Umbilical cord (tissue), 1 donor: ENCODE measurements at regions not wholly inside any gene's neighbourhood (a gene's known extent, or its start where the extent isn't known, plus 50 kb on each side); places are given as distances from the start of the nearest gene placed in this dataset.
"Not testable (repeated sequence)": the region's sequence is repeated elsewhere in the genome, so short reads cannot be mapped to it uniquely, and the experiment has no call there.

ENCODE experiments used
- DNase-seq: peaks from one replicate; pipeline ENCODE4 v3.0.0-alpha.2; 2015; ENCODE audit warnings: low spot score

DNA sequence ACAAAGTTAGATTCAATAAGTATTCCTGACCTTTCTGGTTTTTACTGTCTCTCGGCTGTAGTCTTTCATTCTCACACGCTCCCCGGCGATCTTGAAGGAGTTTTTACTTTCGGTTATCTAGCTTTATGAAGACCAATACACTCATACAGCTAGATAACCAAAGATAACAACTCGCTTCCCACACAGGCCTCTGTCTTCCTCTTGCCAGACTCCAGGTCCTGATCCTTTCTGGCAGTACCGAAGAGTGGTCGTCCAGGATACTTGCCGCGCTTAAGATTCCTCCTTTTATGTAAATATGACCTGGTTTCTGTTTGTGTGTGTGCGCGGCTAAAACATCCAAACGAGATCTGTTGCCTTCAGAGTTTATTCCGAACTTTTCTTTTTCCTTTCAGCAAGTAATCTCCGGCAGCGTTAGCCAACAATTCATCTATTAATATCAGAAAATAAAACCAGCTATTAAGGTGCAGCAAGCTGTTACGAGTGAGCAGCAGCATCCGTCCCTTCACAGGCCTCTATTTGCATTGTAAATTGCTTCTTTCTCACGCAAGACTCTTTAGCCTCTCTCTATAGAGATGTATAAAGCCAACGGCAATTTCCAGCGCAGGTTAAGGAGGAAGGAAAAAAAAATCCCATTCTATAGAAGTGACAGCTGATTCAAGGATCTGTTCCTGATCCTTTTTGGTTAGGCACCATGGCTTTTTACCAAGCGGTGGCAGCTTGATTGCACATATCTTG, 216.1 kb downstream of the MEF2C start:
- peak; percentile 33 for DNase-seq

DNA sequence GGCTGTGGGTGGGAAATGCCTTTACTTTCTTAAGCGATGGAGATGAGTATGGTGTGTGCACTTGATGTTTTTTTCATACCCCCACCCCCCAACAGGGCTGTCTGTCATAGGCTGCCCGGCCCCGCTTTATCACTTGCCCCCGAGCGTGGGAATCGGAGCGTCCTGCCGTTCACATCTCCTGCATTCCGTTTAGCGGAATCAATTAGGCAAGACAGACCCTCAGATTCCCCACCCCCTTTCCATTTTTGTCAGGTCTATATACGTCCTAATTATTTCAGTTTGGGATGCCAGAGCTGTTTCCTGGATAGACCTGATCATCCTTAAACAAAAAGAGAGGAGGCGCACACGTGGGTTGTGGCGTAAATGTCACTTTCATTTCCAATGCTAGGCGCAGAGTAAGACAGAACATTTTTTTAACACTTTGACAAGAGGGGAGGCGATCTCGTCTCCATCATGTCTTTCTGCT, 217.2 kb downstream of the MEF2C start:
- DNase-seq: no peak

DNA sequence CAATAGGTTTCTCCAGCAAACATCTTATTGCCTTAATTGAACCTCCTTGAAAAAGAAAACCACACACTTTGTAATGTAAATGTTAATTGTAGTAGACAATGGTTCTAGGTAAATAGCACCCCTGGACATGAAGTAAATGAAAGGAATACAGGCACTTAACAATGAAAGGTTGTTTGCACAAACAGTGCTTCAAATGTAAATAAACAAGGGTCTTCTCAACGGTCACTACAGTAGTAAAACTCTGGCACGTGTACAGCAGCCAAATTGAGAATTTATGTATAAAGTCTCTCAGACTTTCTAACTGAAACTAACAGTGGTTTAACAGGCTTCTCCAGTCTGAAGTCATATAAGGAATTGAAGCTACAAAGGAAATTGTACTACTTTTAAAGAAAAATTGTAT, 218.3 kb downstream of the MEF2C start:
- DNase-seq: no peak

DNA sequence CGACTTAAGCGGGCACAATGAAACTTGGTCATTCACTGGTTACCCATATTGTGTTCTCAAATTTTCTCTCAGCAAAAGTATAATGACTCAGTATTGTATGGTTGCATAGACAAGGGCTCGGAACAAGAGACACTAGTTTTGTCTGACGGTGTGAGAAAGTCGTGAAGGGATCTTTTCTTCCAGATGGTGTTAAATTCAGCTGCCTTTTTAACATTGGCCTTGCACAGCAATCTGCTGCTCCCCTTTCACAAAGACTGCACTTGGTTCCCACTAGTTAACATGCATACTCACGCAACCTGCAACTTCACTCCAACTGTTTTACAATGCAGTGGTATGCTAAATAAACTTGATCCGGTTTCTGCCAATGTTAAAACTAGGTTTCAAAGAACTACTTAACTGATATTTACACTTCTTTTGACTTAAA, 219.2 kb downstream of the MEF2C start:
- DNase-seq: no peak

DNA sequence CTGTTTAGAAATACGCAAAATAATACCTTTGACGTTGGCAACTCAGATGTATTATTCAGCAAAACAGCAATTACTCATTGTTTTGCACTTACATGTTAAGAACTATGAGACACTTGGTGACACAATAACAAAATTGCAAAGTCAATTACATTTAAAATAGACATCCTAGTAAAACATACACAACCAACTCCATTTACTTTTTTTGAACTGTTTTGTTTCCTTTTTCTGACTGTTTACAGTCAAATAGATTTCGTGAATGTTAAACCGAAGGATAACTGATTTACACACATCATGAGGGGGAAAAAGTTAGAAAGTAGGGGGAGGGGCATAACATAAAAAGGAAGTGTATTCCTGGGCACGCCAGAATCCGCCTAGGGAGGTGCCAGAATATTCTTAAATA, 220.1 kb downstream of the MEF2C start:
- DNase-seq: no peak

DNA sequence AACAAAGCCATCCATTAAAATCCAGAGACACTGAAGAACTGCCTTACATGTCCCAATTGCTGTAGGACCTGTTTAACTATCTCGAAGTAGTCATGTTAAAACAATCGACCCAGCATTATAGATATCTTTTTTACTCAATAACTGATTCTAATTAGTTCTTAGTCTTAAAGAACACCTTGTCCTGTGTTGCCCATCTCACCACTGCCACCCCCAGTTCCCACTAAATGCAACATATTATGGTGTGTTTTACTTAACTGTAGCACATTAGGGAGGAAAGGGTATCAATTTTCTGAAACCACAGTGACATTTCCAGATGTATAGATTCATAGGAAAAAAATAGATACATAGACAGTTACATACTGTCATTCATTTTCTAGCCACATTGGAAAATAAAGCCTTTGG, 221.2 kb downstream of the MEF2C start:
- DNase-seq: no peak

DNA sequence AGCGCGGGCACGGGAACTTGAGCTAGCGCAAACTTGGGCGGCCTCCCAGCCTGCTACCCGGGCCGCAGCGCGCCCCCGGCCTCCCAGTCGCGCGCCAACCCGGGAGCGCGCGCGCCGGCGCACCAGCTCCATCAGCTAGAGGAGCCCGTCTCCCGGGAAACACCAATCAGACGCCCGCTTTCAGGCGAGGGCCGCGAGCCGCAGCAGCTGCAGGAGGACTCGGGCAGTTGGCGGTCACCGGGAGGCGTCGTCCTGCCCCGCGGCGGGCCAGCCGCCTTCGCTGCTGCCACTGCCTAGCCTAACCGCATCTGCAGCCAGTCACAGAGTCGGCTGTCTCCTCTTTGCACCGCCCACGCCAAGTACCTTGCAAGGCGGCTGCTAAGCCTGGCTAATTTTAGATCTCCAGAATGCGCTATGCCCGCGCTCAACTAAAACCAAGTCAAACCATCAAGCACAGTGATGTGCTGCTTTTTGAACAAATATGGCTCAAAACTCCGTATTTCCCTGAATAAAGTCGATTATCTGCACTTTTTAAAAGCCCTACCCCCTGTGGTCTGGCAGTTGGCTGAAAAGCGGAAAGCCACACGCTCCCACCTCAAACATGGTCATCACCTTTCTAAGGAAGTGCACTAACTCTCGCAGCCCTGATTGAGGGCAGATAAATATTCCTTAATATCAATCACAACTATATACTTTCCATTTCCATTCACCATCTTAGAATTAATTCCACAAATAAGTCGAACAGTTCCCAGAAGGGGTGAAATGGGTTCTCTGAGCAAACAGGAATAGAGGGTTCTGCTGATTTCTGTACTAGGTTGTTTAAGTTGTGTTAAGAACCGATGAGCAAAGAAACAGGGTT, 221.8 kb downstream of the MEF2C start:
- peak; percentile 78 for DNase-seq

DNA sequence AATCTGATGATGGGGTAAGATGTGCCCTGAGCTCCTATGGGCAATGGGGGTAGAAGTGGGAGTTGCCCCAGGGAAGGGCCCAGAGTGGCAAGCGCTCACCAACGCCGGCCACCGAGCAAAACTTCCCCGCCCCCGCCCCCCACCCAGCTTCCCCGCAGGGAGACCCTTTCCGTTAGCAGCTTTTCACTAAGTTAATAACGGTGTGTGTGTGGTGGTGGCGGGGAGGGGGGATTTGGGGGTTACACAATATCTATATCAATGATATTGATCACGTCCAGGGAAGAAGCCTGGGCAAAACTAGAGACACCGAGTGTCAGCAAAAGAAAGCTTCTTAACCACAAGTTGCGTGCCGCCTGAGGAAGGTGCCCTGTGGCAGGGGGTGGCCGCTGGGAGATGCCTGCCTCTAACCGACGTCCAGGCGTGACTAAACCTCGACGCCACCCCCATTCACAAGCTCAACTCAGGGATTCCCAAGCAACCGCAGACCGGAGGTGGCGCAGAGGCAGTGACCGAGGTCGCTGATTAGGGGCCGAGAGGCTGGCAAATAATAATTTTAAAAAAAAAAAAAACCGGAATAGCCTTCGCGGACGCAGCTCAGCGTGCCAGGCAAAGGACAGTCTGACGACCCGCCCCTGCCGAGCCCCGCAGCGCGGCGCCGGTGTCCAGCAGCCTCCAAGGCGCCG, 222.6 kb downstream of the MEF2C start:
- no peak for DNase-seq

DNA sequence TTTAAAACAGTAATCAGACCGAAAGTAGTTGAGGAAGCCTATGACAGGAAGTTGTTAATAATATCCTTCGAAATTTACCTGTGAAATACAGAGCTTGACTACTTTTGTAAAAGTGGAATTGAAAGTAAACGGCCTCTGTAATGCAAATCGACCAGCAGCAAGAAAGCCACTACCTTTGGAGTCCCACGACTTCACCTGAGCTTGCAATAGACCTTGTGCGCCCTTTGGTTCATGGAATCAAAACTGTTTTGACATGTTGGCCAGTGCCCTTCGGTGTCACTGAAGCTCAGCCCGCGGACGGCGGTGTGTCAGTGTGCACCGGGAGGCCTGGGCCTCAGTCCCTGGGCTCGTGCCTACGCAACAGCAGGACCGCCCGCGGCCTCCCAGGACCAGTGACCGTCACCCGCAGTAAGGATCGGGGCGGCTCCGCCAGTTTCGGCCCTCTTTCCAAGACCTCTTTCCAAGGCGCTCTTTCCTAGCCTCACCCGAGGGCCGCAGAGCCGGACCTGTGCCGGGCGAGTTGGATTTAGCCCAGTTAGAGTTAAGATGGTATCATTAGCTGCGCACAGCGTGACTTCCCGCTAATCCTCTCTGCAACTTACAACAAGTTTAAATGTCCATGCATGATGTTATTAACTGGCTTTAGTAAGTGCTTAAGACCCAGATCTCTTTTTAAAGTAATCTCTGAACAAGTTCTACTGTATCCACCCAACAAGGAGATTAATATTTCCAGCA, 223.3 kb downstream of the MEF2C start:
- no peak for DNase-seq

DNA sequence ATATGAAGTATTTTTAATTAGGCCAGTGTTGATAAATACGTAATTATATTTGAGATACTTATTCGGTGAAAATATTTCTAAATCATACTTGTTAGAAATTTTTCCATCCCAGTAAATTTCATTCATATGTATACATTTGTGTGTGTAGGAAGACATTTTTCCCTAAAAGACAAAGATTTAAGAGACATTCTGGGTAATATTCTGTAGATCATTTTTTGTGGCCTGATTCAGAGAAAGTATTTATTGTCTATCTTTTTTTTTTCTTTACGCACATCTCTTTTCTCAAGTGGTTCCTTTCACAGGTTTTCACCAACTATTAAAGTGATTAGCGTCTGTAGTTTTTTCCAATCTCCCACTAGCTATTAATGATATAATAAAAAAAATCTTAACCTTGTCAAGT, 224.1 kb downstream of the MEF2C start:
- no peak for DNase-seq

DNA sequence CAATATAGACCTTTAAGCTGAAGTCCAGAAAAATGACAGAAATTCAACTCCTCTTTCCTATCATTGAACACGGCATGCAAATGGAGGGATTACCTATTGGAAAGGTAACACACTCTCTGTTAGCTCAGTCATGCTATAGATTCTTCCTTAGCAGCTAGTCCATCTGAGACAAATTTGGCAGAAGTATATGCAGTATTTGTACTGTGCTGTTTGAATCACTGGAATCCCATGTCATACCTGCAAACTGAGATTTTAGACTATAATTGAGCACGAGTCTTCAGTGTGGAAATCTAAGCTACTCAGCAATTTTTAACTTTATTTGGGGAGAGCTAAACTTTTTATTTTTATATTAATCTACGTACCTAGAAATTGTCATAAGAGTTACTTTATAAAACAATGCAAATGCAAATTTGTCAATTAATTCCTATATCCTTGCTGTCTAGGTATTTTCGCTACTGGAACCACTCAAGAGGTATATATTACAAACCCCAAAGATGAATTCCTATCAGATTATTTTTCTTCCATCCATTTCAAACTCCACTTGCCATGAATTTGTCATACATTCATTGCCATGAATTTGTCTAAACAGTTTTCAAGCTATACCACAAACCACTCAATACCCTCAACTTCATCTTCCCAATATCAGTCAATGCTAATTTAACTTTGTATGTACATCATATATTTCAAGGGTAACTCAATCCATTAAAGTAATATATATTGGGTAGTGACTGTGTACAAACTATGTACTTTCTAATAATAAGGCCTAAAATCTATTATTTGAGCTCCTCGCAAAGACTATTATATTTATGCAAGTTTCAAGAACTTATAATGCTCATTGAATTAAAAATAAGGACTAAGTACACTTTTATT, 224.8 kb downstream of the MEF2C start:
- DNase-seq: no peak

DNA sequence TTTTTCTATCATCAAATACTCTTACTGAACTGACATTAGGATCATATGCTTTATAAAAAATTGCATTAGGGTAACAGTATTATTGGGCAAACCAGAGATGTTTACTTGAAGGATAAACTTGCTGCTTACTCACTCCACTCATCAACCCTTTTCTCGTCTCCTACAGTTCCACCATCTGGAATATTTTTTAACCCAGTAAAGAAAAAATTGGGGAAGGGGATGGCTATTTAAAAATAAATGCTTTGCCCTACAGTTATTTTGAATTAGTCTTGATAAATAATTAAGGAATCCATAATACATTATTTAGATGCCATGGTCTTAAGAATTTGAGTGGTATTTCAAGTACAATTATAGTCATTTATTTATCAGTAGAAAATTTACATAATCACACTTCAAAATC, 225.8 kb downstream of the MEF2C start:
- no peak for DNase-seq

DNA sequence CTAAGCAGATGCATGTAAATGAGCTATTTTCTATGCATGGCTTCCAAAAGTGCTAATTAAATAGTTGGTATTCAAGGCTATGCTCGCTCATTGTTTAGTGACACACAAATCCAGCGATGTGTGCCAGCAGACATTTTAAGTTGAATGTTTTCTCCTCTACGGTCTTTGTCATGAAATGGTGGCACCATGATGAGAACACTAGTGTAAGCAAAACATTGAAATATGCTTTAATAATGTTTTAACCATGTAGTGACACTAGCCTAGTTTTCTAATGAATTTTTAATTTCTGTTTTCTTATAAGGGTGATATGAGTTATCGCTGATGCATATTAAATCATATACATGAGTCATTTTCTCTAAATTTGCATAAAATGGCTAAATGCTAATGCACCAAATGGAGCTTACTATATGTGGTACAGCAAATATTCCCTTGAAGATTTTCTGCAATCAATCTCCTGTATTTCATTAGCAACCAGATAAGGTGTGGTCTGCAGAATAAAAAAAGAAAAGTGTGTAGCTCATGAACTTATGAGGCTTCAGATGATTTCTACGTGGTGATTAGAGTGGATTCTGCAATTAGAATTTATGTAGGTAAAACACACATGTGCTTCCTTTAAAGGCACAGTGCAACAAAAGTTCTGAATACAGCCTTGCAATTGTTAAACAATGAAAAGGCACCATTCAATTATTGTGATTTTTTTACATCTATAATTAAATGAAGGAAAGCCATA, 226.6 kb downstream of the MEF2C start:
- no peak for DNase-seq

DNA sequence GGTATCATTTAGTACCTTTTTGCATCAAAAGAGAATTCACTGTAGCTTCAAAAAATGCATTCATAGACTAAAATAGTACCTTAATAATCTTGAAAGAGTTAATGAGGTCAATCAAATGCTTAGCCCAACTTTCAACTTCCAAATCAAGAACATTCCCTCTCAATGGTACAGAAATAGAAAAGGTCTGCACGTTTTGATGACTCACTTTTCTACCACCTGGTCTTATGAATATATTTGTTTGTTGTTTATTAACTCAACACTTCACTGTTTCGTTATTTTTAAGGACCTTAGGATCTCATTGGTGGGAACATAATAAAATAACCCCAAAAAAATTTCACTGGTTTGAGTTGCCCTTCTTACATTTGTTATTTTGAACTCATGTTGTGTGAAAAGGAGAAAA, 229.5 kb downstream of the MEF2C start:
- no peak for DNase-seq

DNA sequence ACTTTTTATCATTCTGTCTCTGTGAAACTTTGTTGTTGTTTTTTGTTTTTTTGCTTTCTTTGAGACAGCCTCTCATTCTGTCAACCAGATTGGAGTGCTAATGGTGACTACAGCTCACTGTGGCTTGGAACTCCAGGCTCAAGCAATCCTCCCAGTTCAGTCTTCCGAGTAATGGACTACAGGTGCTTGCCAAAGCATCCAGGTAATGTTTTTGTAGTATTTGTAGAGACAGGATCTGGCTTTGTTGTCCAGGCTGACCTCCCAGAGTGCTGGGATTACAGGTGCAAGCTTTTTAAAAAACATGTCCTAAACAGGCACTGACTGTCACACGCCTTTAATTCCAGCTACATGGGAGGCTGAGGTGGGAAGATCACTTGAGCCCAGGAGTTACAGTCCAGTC, 235.1 kb downstream of the MEF2C start:
- no peak for DNase-seq

DNA sequence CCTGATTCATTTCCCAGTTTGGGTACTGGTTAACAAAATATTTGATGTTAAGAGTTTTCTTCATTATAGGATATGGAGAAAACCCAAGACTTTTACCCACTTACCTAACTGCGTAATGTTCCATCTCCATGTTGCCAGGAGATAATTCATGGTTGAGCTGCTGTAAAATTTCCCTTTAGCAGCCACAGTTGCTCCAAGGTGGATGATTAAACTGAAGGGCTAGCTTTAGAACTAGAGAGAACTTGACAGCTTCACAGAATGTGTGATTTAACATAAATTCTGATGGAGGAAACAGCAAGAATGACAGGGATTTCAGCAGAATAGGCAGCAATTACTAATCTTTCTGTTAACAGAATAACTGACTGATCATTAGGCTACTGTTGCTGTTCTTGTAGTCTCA, 236.1 kb downstream of the MEF2C start:
- DNase-seq: no peak

DNA sequence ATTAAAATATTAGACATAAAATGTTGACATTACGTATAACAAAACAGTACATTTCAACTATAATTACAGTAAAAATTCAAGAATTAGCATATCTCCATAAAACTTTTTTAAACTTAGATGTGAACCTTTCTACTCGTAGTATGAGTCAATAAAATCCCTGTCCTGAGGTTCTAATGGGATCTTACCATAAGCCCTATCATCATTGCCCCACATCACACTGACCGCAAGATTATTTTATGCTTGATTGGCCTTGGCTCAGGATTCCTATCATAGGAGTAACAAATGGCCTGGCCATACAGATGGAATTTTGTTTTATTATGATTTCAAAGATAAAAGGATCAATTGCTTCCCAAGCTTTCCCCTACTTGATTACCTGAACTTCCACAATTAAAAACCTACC, 238.3 kb downstream of the MEF2C start:
- no peak for DNase-seq

DNA sequence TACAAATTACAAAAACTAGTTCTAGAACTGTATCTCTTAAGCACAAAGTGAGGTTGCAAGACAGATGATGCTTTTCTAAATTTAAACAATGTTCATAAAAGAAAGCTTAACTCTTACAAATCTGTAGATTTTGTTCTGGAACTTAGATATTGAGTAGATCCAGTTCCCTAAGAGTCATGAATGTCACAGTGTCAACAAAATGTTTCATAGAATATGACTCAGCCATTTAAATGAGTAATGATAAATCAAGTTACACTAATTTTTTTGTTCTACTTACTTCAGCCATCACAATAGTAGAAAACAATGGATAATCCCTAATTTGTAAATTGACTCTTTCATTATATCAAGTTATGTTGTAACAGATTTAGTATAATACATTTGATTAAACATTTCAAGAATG, 239.7 kb downstream of the MEF2C start:
- DNase-seq: no peak

DNA sequence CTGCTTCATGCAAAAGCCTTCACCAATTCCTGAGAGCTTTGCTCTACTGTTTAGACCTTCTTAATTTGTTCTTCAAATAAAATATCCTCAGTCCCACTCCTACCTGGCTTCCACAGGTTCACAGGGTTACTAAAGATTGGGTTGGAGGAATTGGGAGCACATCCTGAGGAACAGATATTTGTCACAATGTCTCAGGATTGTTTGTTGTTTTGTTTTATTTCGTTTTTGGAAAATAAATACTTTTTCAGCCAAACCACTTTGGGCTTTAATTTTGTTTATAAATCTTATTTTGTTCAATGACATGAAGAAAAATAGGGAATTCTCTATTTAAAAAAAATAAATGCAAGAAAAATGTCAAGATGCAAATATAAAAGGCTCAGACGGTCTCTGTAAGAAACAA, 249.0 kb downstream of the MEF2C start:
- DNase-seq: no peak

DNA sequence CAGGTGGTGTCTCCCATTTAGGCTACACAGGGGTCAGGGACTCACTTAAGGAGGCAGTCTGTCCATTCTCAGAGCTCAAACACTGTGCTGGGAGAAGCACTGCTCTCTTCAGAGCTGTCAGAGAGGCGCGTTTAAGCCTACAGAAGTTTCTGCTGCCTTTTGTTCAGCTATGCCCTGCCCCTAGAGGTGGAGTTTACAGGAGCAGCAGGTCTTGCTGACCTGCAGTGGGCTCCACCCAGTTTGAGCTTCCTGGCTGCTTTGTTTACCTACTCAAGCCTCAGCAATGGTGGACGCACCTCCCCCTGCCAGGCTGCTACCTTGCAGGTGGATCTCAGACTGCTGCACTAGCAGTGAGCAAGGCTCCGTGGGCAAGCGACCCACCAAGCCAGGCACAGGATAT, 260.1 kb downstream of the MEF2C start:
- DNase-seq: not testable (repeated sequence)
